Hematopoietic multipotent progenitor cell (in vitro differentiated cells): ENCODE measurements at regions not wholly inside any gene's neighbourhood (a gene's known extent, or its start where the extent isn't known, plus 50 kb on each side); places are given as distances from the start of the nearest gene placed in this dataset.
A peak's percentile ranks its signal among the peaks of the same experiment; 100 is the strongest.
"Not testable (repeated sequence)": the region's sequence is repeated elsewhere in the genome, so short reads cannot be mapped to it uniquely, and the experiment has no call there.

Experiments
- DNase-seq, 3 donors: peaks; one replicate each; pipeline ENCODE4 v3.0.0-alpha.2; 2011 to 2015; ENCODE audit warnings: low read depth in 2 of 3, low spot score in 2 of 3

DNA sequence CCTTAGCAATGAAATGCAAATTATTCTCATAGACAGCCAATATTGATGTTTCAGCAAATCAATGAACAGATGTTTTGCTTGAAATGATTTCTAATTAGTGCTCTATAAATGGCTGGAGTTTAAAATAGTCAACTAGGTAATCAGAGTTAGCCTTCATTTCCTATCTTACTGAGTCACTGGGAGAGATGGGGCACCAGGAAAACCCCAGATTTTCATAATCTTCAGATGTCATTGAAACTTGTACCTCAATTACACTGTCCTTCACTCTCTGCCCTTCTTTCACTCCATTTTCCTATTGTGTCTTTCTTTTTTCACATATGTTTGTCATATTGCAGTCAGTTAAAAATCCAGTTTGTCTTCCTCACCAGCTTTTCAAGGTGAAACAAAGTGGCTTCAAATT, 92.7 kb downstream of the C12orf75 start:
- DNase-seq = no peak

DNA sequence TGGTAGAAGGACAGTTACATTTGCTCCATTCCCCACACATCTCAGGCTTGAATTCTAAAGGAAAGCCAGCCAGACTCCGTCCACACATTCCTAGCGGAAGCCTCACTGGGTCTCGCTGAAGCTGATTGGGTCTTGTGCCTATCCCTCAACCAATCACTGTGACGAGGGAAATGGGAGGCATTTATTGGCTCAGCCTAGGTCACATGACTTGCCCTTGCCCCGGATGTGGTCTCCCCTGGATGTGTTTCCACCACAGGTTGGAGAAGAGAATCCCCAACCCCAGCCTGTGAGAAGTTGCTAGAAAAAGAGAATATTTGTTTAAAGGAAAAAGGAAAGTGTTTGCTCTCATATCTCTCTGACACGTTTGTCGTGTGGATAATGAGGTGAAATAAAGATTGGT, 93.4 kb downstream of the C12orf75 start:
- DNase-seq = no peak

DNA sequence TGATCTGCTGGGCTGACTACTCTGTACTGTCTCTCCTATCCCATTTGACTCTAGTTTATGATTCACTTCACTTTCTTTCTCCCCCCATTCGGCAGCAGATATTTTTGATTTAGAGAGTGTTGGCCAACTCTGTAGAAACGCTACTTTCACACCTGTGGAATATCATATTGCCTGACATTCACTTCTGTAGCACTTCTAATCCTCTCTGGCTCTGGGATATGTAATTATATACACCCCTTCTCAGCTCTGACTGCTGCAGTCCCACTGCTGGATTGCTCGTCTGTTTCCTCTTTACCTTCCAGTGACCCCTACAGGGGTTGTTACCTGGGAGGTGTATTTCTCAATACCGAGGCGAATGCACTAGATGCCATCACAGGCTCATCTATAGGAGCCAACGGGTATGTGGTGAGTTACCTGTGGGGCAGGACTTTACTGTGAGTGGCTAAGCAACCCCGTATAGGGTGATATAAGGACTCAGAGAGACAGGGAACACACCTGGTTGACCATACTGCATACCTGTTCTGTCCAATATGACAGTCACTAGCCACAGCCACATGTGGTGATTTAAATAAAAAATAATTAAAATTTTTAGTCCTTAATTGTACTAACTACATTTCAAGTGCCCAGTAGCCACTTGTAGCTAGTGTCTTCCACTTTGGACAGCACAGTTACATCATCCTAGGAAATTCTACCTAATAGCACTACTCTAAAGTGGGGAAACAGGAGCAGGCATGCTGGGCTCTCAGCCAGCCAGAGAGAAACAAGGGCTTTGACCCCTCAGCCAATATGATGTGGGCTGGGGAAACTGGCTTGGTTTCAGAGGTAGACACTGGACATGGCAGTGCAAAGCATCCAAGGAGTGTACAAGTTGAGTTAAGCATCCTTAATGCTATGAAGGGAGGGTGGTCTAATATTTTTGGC, 95.0 kb downstream of the C12orf75 start:
- no peak for DNase-seq

DNA sequence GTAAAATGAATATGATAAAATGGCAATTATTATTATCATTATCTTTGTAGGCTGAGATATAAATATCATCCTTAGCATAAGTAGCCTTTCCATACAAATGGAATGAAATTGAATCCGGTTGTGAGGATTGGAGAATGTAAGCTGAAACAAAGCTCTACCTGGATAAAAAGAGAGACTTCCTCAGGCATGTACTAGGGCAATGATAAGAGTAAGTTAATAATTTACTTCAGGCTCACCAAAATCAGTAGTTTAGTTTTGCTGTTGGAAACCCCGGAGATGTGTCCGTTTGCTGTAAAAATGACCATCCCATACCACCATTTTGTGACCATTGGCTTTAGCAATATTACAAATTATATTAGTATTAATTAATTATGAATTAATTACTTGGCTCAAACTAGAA, 96.3 kb downstream of the C12orf75 start:
- no peak for DNase-seq

DNA sequence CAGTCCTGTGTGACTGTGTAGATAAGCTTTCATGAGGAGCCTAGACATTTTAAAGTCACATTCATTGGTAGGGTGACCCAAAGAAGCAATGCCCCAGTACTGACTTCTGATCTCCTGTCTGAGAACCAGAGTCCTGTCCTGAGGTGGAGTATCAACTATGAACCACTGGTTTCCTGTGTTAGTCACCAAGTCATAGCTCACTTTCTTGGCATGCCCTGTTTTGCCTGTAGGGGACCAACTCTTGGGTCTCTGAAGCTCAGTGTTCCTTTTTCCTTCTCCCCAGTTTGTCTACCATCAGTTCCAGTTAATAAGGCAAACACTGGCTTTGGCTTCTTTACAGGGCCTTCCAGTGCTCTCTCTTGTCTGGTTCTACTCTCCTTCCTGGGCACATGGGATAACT, 97.4 kb downstream of the C12orf75 start:
- DNase-seq = peak in 1 of 3 donors; percentile 4

DNA sequence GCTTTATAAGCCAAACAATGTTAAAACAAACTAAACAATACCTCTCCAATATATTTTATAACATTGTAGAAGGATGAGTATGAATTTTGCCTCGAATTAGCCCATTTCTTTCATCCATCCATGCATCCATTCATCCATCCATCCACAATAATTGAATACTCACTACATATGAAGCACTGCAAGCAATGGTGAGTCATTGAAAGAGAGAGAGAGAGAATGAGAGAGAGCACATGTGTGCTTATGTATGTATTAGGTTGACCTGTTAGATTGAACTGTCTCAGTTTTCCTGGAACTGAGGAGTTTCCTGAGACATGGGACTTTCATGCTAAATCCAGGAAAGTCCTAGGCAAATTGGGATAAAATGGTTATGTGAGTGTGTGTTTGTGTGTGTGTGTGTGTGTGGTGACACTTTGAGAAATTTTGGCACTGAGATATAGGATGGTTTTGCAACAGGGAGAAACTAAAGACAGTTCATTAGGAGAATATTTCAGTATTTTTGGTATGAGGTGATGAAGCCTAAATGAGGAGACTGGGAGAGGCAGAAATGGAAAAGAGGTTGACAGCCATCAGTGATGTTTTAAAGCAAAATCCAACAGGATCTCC, 98.4 kb downstream of the C12orf75 start:
- DNase-seq = no peak

DNA sequence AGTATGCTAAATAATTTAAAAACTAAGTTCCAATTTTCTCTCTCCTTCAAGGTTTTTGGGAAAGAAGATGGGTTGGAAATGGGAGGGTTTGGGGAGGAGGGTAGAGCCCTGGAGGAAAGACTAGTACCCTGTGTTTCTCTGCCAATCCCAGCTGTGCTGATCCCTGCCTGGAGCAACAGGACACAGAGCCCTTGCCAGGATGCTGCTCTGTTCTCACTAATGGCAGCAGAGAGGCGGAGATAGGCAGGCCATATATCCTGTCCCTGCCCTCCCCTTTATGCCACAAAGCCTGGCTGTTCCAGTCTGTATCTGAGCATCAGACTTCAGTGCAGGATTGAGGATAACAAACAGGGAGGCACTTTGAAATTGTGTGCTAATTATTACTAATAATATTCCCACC, 99.0 kb downstream of the C12orf75 start:
- DNase-seq = no peak

DNA sequence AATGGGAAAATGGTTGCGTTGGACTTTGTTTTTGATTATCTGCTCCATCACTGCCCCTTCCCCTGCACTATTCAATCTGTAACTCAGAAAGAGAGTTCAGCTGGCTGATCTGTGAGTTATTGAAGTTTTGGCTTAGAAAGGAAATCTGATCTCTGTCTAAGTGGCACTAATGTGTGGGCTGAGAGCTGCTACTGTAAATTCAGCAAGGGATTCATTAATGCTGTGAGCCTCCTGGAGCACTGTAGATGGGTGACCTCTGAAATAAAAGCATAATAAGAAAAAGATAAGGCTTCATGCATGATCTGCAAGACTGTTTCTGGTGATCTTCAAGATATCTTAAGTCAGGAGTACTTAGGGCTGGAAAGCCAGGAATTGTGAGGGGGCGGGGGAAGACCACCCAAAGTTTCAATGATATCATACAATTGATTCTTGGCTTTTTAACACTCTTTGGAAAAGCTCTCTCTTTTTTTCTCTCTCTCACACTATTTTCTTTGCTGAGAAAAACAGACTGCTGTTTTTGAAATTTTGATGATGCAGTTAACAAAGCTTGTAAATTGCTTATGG, 101.1 kb downstream of the C12orf75 start:
- no peak for DNase-seq

DNA sequence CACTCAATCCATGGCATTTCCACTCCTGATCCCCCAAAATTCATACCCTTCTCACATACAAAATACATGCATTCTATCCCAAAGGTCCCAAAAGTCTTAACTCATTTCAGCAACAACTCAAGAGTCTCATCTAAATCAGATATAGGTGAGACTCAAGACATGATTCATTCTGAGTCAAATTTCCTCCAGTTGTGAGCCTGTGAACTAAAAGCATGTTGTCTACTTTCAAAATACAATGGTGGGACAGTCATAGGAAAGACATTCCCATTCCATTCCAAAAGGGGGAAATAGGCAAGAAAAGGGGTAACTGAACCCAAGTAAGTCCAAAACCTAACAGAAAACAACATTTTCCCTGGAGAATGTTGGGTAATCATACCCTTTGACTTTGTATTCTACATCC, 103.3 kb downstream of the C12orf75 start:
- DNase-seq = no peak

DNA sequence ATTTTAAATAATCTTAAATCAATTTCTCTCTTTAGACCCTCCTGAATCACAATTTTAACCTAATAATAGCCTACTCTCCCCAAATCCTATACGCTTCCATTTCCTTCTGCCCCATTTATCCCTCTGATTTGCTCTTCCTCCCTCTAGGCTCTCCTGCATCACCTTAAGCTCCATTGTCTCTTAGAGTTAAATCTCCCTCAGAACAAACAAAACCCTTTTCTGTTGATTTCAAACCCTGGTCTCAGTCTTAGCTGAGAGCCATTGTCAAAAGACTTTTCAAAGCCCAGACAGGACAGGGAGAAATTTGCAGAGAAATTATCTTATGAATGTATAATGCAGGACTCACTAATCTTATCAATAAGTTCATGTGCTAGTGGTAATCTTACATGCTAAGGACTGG, 106.1 kb downstream of the C12orf75 start:
- DNase-seq = no peak

DNA sequence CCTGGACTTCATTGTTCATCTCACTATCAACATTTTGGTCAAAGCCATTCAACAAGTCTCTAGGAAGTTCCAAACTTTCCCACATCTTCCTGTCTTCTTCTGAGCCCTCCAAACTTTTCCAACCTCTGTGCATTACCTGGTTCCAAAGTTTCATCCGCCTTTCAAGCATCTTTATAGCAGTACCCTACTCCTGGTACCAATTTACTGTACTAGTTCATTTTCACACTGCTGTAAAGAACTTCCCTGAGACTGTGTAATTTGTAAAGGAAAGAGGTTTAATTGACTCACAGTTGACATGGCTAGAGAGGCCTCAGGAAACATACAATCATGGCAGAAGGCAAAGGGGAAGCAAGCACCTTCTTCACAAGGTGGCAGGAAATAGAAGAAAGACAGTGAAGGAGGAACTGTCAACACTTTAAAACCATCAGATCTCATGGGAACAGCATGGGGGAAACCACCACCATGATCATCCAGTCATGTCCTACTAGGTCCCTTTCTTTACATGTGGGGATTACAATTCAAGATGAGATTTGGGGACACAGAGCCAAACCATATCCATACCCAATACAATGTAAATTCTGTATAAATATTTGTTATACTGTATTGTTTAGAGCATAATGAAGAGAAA, 109.7 kb downstream of the C12orf75 start:
- DNase-seq = no peak

DNA sequence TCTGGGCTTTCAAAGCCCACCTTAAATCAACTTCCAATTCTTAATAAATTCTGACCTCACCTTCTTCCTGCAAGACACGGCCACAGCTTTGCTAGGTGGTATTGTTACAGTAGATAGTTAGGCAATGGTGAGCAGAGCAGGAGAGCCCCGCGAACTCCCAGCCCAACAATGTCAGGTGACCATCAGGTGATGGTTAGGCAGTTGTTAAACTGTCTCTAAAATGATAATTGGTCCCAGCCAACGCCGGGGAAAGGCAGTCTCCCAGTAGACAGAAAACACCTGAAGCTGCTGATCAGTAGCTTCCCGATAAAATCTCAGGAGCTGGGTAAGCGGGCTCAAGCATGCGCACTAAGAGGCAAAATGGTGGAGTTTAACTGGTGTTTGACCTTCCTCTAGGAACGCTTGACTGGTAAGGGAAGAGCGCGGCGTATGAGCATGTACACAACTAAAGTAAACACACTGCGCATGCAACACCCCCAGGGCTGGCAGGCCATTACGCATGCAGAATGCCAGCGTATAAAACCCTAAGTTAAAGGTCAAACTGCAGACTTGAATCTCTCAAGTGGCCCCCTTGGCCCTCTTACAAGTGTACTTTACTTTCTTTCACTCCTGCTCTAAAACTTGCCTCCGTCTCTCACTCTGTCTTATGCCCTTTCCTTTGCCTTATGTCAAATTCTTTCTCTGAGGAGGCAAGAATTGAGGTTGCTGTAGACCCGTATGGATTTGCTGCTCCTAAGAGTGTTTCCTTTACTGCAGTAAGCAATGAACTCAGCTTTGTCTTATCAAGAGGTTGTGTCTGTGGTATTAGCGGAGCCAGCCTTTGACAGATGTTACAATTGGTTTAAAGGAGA, 113.5 kb downstream of the C12orf75 start:
- peak in 1 of 3 donors; percentile 23 for DNase-seq

DNA sequence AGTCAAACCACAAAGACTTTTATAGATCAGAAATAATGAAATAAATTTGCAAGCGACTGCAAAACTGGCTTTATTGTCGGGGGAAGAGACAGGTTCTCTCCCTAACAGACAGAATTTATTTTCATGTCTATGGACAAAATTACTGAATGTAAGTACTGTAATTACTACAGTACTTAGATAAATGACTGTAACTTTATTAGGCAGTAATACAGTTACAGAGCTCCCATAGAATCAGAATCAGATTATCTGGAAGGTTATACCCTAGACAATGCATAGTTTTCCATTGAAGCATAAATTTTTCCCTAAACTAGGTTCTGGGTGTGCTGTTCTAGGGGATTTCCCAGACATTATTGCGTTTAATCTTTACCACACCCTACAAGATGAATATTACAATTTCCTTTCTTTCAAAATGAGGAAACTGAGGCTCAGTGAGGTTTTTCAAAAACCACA, 114.2 kb downstream of the C12orf75 start:
- no peak for DNase-seq

DNA sequence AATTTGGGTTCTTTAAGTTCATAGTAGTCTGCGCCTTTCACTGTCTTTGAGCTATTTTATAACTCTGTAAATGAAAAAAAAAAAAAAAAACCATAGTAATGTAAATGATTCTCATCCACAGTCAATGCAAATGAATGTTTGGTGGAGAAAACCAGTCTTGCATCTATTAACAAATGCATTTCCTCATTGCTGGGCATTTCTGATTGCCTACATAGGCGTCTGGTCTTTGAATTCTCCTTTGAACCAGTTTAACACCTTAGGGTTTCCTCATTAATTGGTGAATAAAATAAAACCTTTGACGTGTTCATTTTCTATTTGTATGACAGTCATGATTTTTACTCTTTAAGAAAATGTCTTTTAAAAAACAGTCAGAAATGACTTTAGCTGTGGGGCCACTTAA, 114.8 kb downstream of the C12orf75 start:
- no peak for DNase-seq

DNA sequence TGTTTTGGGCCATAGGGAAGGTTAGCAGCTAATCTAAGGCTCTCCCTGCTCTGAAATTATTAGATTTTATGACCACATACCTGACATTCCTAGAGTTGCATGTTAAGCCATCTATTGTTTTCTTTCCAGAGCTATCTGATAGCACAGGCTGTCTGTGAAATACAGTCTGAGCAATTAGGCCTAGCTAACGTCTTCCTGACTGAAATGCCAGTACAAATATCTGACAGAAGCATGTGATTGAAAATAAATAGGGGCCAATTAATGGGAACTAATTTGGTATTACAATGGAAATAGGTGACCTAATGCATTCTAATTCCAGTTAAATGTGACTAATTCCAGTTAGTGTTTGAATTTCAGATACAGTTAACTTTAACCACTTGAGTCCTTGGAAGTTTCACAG, 115.2 kb downstream of the C12orf75 start:
- DNase-seq = no peak

DNA sequence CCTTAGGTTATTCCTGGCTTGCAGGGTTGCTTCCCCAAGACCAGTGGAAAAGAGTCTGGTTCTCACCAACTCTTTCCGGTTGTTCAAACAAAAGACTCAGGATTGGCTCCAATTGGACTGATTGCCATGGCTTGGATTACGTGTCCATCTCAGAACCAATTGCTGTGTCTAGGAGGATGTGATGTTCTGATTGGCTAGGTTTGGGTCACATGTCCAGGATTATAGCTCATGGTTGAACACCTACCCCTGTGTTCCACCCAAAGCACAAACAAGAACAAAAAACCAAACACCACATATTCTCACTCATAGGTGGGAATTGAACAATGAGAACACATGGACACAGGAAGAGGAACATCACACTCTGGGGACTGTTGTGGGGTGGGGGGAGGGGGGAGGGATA, 116.0 kb downstream of the C12orf75 start:
- not testable (repeated sequence) for DNase-seq

DNA sequence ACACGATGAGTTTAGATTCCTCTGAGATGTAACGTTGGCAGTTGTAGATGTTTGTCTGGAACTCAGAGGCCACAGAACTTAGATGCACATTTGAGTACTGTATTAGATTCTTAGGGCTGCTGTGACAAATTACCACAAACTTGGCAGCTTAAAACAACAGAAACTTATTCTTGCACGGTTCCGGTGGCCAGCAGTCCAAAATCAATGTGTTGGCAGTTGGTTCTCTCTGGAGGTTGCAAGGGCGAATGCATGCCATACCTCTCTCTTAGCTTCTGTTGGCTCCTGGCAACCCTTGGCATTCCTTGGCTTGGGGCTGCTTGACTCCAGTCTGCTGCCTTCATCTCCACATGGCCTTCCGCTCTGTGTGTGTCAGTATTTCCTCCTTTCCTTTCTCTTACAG, 118.9 kb downstream of the C12orf75 start:
- DNase-seq = no peak

DNA sequence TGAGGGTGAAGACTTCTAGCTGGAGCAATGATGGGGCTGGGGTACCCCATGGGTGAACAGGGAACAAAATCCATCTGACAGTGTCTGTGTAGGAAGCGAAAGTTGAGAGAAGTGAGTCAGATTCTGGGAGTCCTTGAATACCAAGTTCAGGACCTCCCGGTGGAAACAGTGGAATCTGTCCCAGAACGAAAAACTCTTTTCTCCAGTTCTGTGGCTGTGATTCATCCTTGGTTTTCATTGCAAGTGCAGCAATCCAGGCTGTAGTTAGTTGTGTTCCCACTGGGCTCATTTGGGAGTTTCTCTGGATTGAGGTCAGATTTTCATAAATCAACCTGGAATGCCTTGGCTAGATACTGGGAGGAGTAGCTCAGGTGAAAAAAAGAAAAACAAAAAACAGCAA, 120.7 kb downstream of the C12orf75 start:
- DNase-seq = no peak

DNA sequence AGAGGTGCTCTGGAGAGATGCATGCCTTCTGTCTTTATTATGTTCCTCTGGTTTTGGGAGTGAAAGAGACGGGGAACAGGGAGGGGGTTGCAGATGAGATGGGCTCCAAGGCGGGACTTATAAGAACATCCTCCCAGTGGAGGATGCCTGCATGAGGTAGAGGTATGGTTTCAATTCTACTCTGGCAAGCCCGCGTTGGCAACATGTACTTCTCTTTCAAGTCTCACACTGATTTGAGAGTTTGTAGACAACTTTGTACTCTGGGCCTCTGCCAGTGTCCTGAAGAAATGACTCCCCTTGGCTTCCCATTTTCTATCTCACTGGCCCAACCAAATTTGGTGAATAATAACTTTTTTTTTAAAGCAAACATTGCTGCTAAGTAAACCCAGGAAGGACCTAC, 121.3 kb downstream of the C12orf75 start:
- no peak for DNase-seq

DNA sequence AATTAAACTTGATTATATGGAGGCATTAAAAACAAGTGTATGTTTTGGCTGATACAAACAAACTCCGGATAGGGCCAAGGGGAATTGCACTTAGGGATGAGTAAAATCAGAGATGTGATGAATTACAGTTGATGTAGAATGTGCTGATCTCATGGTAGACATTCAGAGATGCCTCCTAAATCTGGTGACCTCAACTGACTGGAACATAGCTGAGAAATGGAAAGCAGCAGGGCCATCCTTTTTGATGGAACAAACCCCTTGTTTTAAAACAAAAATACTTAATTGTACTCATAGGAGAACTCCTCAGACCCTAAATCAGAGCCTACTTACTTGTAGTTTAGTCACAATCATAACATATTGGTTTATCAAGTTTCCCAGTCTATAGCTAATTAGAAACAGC, 122.8 kb downstream of the C12orf75 start:
- no peak for DNase-seq

DNA sequence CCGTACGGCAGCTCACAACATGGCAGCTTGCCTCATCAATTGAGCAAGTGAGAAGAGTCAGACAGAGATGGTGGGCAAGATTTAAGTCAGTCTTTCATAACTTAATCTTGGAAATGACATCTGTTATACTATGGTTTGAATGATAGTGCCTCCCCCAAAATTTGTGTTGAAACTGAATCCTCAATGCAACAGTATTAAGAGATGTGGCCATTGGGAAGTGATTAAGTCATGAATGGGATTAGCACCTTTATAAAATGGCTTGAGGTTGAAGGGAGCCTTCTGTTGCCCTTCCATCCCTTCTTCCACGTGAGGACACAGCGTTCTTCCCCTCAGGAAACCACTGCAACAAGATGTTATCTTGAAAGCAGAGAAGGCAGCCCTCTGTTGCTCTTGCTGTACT, 124.2 kb downstream of the C12orf75 start:
- DNase-seq = no peak
